ENCODE measurements at regions not wholly inside any gene's neighbourhood (a gene's known extent, or its start where the extent isn't known, plus 50 kb on each side); places are given as distances from the start of the nearest gene placed in this dataset.

GRCh38 chr12:114742363-114742762 is 58.4 kb upstream of the TBX3 start:
- Histone ChIP-seq H3K4me3 (replicated peaks in 1 of 3; ENCODE audit: insufficient read depth in 1 of 3, low read depth in 1 of 3, low read length in 3 of 3) (no peak overlapping the region), H3K4me1 (ENCODE audit: control insufficient read depth, extremely low read depth, insufficient read depth, low read length) (no peaks in the 10 kb centered on the region), H4K20me1 (replicated peaks; ENCODE audit: control insufficient read depth, extremely low read depth, insufficient read depth, low read length) (no peaks in the 10 kb centered on the region), H3K27ac (ENCODE audit: insufficient read depth, low read depth, low read length) (no peak overlapping the region), H3K4me2 (ENCODE audit: insufficient read depth, low read length) (no peak overlapping the region), H3K9ac (replicated peaks; ENCODE audit: extremely low read depth, insufficient read depth, low read length) (no peak overlapping the region), H3K27me3 (ENCODE audit: control insufficient read depth in 2 of 2, insufficient read depth in 2 of 2, low read length in 2 of 2) (no peaks in the 10 kb centered on the region), H3K9me3 (replicated peaks; ENCODE audit: control insufficient read depth, insufficient read depth, low read length) (no peaks in the 10 kb centered on the region), H2AFZ (ENCODE audit: low read depth, low read length) (no peak overlapping the region), H3K9me1 (replicated peaks; ENCODE audit: control insufficient read depth, extremely low read depth, insufficient read depth, low read length) (no peaks in the 10 kb centered on the region), H3K79me2 (ENCODE audit: control insufficient read depth, insufficient read depth, low read length) (no peaks in the 10 kb centered on the region), H3K36me3 (ENCODE audit: control insufficient read depth in 2 of 2, extremely low read depth in 1 of 2, insufficient read depth in 2 of 2, low read length in 2 of 2) (no peaks in the 10 kb centered on the region)
- ChIA-PET CTCF (no interaction called here), POLR2A (no interaction called here)
- TF ChIP-seq POLR2A (IDR thresholded peaks at IDR 0.05; ENCODE audit: low read depth, low read length) (no peak), FOS (IDR thresholded peaks at IDR 0.05; ENCODE audit: borderline replicate concordance, insufficient read depth, low read length) (no peak), POLR2AphosphoS5 (IDR thresholded peaks at IDR 0.05; ENCODE audit: insufficient read depth, low read depth, low read length) (no peak), MYC (IDR thresholded peaks at IDR 0.05; ENCODE audit: low read depth, low read length) (no peak), GATA2 (IDR thresholded peaks at IDR 0.05; ENCODE audit: insufficient read depth, insufficient read length, low read depth, low read length) (no peak), JUN (IDR thresholded peaks at IDR 0.05; ENCODE audit: borderline replicate concordance, insufficient read depth, insufficient read length, low read depth) (no peak), EZH2 (IDR thresholded peaks at IDR 0.05; ENCODE audit: borderline replicate concordance, low read depth, low read length, severe bottlenecking) (no peak)
- TF ChIP-seq, protein P1, sequence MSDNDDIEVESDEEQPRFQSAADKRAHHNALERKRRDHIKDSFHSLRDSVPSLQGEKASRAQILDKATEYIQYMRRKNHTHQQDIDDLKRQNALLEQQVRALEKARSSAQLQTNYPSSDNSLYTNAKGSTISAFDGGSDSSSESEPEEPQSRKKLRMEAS (IDR thresholded peaks at IDR 0.05; ENCODE audit: insufficient read depth, insufficient read length) = no peak
- TF ChIP-seq, protein P2, sequence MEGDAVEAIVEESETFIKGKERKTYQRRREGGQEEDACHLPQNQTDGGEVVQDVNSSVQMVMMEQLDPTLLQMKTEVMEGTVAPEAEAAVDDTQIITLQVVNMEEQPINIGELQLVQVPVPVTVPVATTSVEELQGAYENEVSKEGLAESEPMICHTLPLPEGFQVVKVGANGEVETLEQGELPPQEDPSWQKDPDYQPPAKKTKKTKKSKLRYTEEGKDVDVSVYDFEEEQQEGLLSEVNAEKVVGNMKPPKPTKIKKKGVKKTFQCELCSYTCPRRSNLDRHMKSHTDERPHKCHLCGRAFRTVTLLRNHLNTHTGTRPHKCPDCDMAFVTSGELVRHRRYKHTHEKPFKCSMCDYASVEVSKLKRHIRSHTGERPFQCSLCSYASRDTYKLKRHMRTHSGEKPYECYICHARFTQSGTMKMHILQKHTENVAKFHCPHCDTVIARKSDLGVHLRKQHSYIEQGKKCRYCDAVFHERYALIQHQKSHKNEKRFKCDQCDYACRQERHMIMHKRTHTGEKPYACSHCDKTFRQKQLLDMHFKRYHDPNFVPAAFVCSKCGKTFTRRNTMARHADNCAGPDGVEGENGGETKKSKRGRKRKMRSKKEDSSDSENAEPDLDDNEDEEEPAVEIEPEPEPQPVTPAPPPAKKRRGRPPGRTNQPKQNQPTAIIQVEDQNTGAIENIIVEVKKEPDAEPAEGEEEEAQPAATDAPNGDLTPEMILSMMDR (IDR thresholded peaks at IDR 0.05; ENCODE audit: extremely low read depth in 1 of 2, insufficient read depth in 1 of 2, low read depth in 1 of 2, low read length in 2 of 2) = no peak
- BruUV-seq (replicated peaks) = no TSS peak
- DNase-seq (ENCODE audit: low read depth, low spot score) (no peak), FAIRE-seq (no peak)
- intact Hi-C loops (cut with micrococcal nuclease) = no loop called here
- dilution Hi-C loops (cut with MboI; ENCODE audit: extremely low pct_ligation_motif_present, low sequenced_read_pairs) = no loop called here

Measured in endothelial cell of umbilical vein (primary cell).